Endothelial cell of umbilical vein (primary cell): ENCODE measurements at regions not wholly inside any gene's neighbourhood (a gene's known extent, or its start where the extent isn't known, plus 50 kb on each side); places are given as distances from the start of the nearest gene placed in this dataset.

ENCODE experiments used
- EZH2 ChIP-seq: IDR thresholded peaks from 2 replicates; pipeline ENCODE4 v1.6.1; 2012; ENCODE audit warnings: borderline replicate concordance, low read depth, mild to moderate bottlenecking, moderate library complexity, low read length, inconsistent platforms; ENCODE audit not compliant: severe bottlenecking
- MYC ChIP-seq: IDR thresholded peaks from one replicate; pipeline ENCODE4 v1.6.1; 2011; ENCODE audit warnings: mild to moderate bottlenecking, low read depth, low read length
- POLR2A ChIP-seq: IDR thresholded peaks from 2 replicates; pipeline ENCODE4 v1.6.1; 2012; ENCODE audit warnings: low read depth, mild to moderate bottlenecking, control low read depth, low read length
- TF ChIP-seq, protein P1 (sequence below), 2 donors: IDR thresholded peaks; 1 replicate in 1 of 2; 2 replicates in 1 of 2; pipeline ENCODE4 v1.5.1; 2011; ENCODE audit warnings: low read length in 2 of 2, mild to moderate bottlenecking in 2 of 2, moderate library complexity in 2 of 2, control low read depth in 1 of 2, inconsistent platforms in 1 of 2, low read depth in 1 of 2; ENCODE audit not compliant: insufficient read depth in 1 of 2; ENCODE audit errors: extremely low read depth in 1 of 2

DNA sequence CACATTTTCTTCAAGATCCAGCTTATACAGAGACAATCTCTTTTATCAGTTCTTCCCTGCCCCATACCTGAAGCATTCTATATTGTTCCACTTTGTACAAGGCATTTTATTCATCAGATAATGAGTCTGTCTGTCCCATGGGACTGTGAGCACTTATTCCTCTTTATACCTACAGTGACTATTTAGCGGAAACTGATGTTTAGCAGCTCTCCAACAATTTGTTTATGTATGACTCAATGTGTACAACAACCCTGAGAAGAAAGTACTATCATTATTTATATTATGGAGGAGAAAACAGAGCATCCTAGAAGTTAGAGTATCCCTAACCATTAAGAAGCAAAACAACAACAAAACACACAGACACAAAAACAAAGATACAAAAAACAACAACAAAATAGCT, 306.5 kb downstream of the PRDM5 start:
- TF ChIP-seq, protein P1, sequence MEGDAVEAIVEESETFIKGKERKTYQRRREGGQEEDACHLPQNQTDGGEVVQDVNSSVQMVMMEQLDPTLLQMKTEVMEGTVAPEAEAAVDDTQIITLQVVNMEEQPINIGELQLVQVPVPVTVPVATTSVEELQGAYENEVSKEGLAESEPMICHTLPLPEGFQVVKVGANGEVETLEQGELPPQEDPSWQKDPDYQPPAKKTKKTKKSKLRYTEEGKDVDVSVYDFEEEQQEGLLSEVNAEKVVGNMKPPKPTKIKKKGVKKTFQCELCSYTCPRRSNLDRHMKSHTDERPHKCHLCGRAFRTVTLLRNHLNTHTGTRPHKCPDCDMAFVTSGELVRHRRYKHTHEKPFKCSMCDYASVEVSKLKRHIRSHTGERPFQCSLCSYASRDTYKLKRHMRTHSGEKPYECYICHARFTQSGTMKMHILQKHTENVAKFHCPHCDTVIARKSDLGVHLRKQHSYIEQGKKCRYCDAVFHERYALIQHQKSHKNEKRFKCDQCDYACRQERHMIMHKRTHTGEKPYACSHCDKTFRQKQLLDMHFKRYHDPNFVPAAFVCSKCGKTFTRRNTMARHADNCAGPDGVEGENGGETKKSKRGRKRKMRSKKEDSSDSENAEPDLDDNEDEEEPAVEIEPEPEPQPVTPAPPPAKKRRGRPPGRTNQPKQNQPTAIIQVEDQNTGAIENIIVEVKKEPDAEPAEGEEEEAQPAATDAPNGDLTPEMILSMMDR (IDR thresholded peaks at IDR 0.05; ENCODE audit: extremely low read depth in 1 of 2, insufficient read depth in 1 of 2, low read depth in 1 of 2, low read length in 2 of 2): no peak
- no peak for TF ChIP-seq EZH2
- no peak for TF ChIP-seq POLR2A
- no peak for TF ChIP-seq MYC
